PC-9 (cell line): ENCODE measurements at regions not wholly inside any gene's neighbourhood (a gene's known extent, or its start where the extent isn't known, plus 50 kb on each side); places are given as distances from the start of the nearest gene placed in this dataset.

Source experiments
- BruUV-seq: library from RNA; stranded (reverse); fragments of 400-500 nt; replicated peaks from 2 replicates; lab custom pipeline; 2021; lab: Mats Ljungman, UMichigan
- CTCF ChIA-PET: fragments of 300-600 bp; sonication (Branson Sonifier 250); formaldehyde crosslinking; loops from one replicate; lab custom pipeline; 2022; ENCODE audit warnings: antibody characterized with exemption; lab: Charles Lee
- POLR2A ChIA-PET: fragments of 300-600 bp; sonication (Branson Sonifier 250); formaldehyde crosslinking; loops from one replicate; lab custom pipeline; 2022; ENCODE audit warnings: antibody characterized with exemption; ENCODE audit not compliant: unreplicated experiment; lab: Charles Lee
- DNase-seq, 2 experiments: peaks; one replicate each; pipeline versions ENCODE4 v3.0.0 to v3.0.0-alpha.2; 2015 to 2022; ENCODE audit warnings: mixed read lengths in 1 of 2
- H2AFZ ChIP-seq: fragments of 200-600 bp; sonication (generic); 2 replicates; pipeline ENCODE4 v1.8.1; 2017; ENCODE audit warnings: antibody characterized with exemption
- H3F3A ChIP-seq: fragments of 200-600 bp; sonication (generic); 2 replicates; pipeline ENCODE4 v1.8.1; 2017; ENCODE audit warnings: antibody characterized with exemption, mild to moderate bottlenecking, low read depth; ENCODE audit not compliant: insufficient read depth
- H3K27ac ChIP-seq: fragments of 200-600 bp; sonication (generic); 2 replicates; pipeline ENCODE4 v1.6.1; 2016; ENCODE audit warnings: mixed run types
- H3K27me3 ChIP-seq: fragments of 200-600 bp; sonication (generic); 2 replicates; pipeline ENCODE4 v1.6.1; 2016; ENCODE audit warnings: low read depth, mixed run types; ENCODE audit not compliant: insufficient read depth
- H3K36me3 ChIP-seq: fragments of 200-600 bp; sonication (generic); 2 replicates; pipeline ENCODE4 v1.6.1; 2016; ENCODE audit warnings: low read depth, mixed run types
- H3K4me1 ChIP-seq: fragments of 200-600 bp; sonication (generic); replicated peaks from 2 replicates; pipeline ENCODE4 v1.6.1; 2016; ENCODE audit warnings: mixed run types; ENCODE audit not compliant: insufficient read depth
- H3K4me2 ChIP-seq: fragments of 200-600 bp; sonication (generic); 2 replicates; pipeline ENCODE4 v1.6.1; 2017; ENCODE audit warnings: mixed run types
- H3K4me3 ChIP-seq: fragments of 200-600 bp; sonication (generic); 2 replicates; pipeline ENCODE4 v1.6.1; 2016; ENCODE audit warnings: mixed run types
- H3K79me2 ChIP-seq: fragments of 200-600 bp; sonication (generic); 2 replicates; pipeline ENCODE4 v1.6.1; 2017; ENCODE audit warnings: low read depth, mixed run types
- H3K9me2 ChIP-seq: fragments of 200-600 bp; sonication (generic); 2 replicates; pipeline ENCODE4 v1.8.1; 2017; ENCODE audit warnings: mild to moderate bottlenecking; ENCODE audit not compliant: insufficient read depth
- H3K9me3 ChIP-seq: fragments of 200-600 bp; sonication (generic); 2 replicates; pipeline ENCODE4 v1.8.1; 2016; ENCODE audit warnings: low read depth; ENCODE audit not compliant: insufficient read depth
- H4K20me1 ChIP-seq: fragments of 200-600 bp; sonication (generic); 2 replicates; pipeline ENCODE4 v1.8.1; 2017; ENCODE audit not compliant: insufficient read depth
- CTCF ChIP-seq: fragments of 200-600 bp; sonication (generic); conservative IDR thresholded peaks from 2 replicates; pipeline ENCODE4 v1.6.1; 2017; ENCODE audit warnings: mixed run types, antibody characterized with exemption, mild to moderate bottlenecking, moderate library complexity
- EZH2 ChIP-seq: fragments of 200-600 bp; sonication (generic); IDR thresholded peaks from 2 replicates; pipeline ENCODE4 v1.8.0; 2017; ENCODE audit warnings: antibody characterized with exemption, low read depth
- intact Hi-C: fragments of 100-400 bp; cut with micrococcal nuclease; formaldehyde crosslinking; loops from one replicate; pipeline ENCODE4 v1.10.0; 2022; ENCODE audit not compliant: unreplicated experiment

- TF ChIP-seq EZH2 (no peak), CTCF (no peak)
- no TSS peak for BruUV-seq
- no peak for DNase-seq
- CTCF ChIA-PET = interaction anchor here (0.6 kb wide), 1 partner anchor 56 kb away, joined by 28 read pairs; no protein-coding TSS in a partner anchor
- no peak overlapping the region for H2AFZ ChIP-seq
- no peak overlapping the region for H3K27ac ChIP-seq
- peaks cover 87% of the 10 kb centered on the region for H3K27me3 ChIP-seq
- POLR2A ChIA-PET = no interaction called here
- H3K79me2 ChIP-seq = no peaks in the 10 kb centered on the region
- no peaks in the 10 kb centered on the region for H4K20me1 ChIP-seq
- H3K36me3 ChIP-seq = no peaks in the 10 kb centered on the region
- H3K4me3 ChIP-seq = no peak overlapping the region
- intact Hi-C loops = no loop called here
- no peak overlapping the region for H3K4me2 ChIP-seq
- no peaks in the 10 kb centered on the region for H3K9me3 ChIP-seq
- H3K9me2 ChIP-seq = no peaks in the 10 kb centered on the region
- no peaks in the 10 kb centered on the region for H3K4me1 ChIP-seq
- H3F3A ChIP-seq = no peaks in the 10 kb centered on the region
These were observed 200.9 kb downstream of the GADD45G start for GRCh38 chr9:89805571-89806292.

DNA sequence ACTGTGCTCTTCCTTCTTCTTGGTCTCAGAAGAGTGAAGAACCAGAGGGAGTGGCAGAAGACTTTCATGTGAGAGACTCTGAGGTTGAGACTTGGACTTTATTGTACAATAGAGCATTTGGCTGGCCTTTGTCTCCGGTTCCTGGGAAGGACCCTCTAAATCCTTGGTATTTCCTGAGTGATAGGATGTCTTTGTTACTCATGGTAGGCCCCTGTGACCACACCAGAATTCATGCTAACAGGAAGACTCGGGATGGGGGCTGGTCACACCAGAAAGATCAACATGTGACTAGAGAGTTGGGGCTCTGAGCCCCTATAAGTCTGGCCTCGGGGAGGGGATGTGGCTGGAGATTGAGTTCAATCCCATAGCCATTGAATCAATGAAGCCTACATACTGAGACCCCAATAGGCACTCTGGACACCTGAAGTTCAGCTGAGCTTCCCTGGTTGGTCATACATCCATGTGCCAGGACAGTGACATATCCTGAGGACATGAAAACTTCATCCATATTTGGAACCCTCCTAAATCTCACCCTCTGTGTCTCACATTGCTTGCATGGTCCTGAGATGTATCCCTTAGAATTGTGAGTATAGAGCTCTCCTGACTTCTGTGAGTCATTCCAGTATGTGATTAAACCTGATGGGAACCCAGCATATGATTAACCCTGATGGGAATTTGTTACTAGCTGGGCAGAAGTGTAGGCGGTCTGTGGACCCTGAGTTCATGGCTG, 201.7 kb downstream of the GADD45G start:
- no peak for DNase-seq
- H3K27me3 ChIP-seq = peaks cover 86% of the 10 kb centered on the region
- no peak overlapping the region for H3K4me3 ChIP-seq
- no peaks in the 10 kb centered on the region for H3F3A ChIP-seq
- no TSS peak for BruUV-seq
- no peak overlapping the region for H3K27ac ChIP-seq
- ChIA-PET CTCF (no interaction called here), POLR2A (no interaction called here)
- intact Hi-C loops = no loop called here
- no peak overlapping the region for H2AFZ ChIP-seq
- H3K36me3 ChIP-seq = no peaks in the 10 kb centered on the region
- H3K4me1 ChIP-seq = no peaks in the 10 kb centered on the region
- H3K9me2 ChIP-seq = no peaks in the 10 kb centered on the region
- H3K4me2 ChIP-seq = no peak overlapping the region
- no peaks in the 10 kb centered on the region for H3K9me3 ChIP-seq
- TF ChIP-seq CTCF = no peak
- no peak for TF ChIP-seq EZH2
- no peaks in the 10 kb centered on the region for H4K20me1 ChIP-seq
- no peaks in the 10 kb centered on the region for H3K79me2 ChIP-seq

- Histone ChIP-seq H3K4me2 (no peak overlapping the region), H2AFZ (no peak overlapping the region), H3F3A (no peaks in the 10 kb centered on the region), H3K4me3 (no peak overlapping the region), H3K79me2 (no peaks in the 10 kb centered on the region), H3K36me3 (no peaks in the 10 kb centered on the region), H3K4me1 (no peaks in the 10 kb centered on the region), H3K9me3 (no peaks in the 10 kb centered on the region), H4K20me1 (no peaks in the 10 kb centered on the region), H3K27me3 (peaks cover 84% of the 10 kb centered on the region), H3K9me2 (no peaks in the 10 kb centered on the region), H3K27ac (no peak overlapping the region)
- TF ChIP-seq EZH2 = no peak
- no peak for TF ChIP-seq CTCF
- BruUV-seq = no TSS peak
- CTCF ChIA-PET = no interaction called here
- POLR2A ChIA-PET = no interaction called here
- intact Hi-C loops = no loop called here
- no peak for DNase-seq
These were observed 202.2 kb downstream of the GADD45G start for GRCh38 chr9:89807101-89807395.
